Hindlimb muscle (tissue), 1 donor: ENCODE measurements at regions not wholly inside any gene's neighbourhood (a gene's known extent, or its start where the extent isn't known, plus 50 kb on each side); places are given as distances from the start of the nearest gene placed in this dataset.
"Not testable (repeated sequence)": the region's sequence is repeated elsewhere in the genome, so short reads cannot be mapped to it uniquely, and the experiment has no call there.

Experiments used
- DNase-seq: peaks from one replicate; pipeline ENCODE4 v3.0.0-alpha.2; 2013

DNA sequence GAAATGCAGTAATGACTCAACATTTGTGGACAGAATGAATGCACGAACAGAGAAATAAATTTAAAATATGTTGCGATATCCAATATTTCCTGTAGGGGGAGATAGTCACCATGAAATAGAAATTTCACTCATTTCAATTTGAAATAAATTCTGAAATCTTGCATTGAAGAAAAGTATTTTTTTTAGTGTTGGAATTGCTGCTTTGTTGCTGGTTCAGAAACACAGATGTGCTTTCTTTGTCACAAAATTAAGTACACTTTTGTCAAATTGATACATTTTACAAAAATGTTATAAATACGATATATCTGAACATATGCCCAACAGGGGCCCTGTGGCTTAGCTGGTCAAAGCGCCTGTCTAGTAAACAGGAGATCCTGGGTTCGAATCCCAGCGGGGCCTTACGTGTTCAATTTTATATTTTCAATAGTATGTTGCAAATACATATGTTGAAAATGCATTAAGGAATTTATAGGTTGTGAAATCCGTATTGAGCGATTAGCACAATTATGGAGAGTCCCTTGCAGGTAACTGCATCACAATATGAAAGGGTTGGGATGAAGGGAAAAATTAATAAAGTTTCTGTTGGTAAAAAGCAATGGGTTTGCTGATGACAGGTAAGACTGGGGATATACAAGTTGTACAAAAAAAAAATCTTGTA lies 85.4 kb upstream of the PRSS16 start:
- no peak for DNase-seq

DNA sequence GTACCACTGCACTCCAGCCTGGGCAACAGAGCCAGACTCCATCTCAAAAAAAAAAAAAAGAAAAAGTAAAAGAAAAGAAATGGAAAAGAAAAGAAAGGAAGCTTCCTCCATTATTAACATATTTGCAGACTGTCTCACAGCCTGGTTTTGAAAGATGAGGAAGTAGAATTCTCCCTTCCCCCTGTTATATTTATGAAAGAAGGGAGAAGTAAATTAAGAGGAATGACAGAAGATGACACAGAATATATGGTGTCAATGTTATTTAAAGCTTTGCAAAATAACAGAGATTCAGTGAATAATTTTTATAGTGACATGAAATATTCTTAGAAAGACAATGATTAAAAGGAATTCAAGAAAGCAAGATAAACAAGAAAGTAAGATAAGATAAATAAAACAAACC lies 83.7 kb upstream of the PRSS16 start:
- no peak for DNase-seq

DNA sequence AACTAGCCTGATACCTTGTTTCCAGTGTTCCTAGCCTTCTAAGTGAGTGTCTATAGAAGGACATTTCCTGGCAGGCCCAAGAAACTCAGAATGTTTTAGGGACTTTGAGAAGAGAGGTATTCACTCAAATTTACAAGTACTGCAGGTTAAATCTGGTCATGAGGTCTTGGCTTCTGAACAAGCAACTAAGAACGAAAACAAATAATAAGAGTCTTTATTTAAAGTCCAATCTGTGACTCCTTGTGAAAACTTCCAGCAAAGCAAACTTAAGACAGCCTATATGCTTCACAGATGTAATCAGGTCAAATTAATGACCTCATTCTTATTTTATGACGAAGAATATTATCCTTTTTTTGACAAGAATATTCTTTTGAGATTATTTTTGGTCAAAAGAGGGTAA lies 79.4 kb upstream of the PRSS16 start:
- no peak for DNase-seq

DNA sequence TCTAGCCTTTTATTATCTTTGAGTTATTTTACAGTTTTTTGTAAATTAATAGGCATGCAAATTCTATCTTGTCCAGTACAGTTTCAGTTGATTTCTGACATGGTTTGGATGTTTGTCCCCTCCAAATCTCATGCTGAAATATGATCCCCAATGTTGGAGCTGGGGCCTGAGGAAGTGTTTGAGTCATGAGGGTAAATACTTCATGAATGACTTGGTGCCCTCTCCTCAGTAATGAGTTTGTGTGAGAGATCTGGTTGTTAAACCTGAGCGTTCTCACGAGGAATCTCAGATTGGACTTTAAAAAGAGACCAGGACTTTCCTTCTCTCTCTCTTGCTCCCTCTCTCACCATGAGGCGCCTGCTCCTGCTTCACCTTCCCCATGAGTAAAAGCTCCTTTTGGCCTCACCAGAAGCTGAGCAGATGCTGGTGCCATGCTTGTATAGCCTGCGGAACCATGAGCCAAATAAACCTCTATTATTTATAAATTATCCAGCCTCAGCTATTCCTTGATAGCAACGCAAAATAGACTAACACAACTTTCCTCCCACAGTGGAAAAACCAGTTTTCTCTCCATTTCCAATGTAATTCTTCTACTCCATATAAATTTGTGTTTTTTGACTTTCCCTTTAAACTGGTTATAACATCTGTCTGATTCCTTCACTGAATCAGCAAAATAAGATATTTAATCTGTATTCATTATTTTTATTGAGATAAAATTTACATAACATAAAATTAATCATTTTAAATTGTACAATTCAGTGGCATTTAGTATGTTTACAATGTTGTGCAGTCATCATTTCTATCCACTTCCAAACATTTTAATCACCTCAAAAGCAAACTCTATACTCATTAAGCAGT lies 78.7 kb upstream of the PRSS16 start:
- DNase-seq, result no peak

DNA sequence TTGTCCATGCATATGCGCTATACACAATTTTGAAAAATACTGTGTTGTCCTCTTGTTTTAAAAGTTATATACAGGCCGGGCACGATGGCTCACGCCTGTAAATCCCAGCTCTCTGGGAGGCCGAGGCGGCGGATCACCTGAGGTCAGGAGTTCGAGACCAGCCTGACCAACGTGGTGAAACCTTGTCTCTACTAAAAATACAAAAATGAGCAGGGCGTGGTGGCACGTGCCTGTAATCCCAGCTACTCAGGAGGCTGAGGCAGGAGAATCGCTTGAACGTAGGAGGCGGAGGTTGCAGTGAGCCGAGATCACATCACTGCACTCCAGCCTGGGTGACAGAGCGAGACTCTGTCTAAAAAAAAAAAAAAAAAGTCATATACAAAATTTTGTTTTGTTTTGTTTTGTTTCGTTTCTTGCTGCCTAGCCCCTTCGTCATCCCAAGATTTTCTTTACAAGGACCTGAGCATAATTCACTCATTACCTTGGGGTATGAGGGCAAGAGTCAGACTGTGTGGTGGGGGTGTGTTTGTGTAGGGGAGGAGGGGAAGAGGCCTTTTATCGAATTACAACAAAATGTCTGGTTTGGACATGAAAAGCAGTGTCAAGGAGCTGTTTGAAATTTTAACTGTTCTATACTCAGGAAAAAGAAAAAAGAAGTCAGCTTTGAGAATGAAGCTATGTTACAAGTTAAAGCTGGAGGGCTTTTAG lies 74.8 kb upstream of the PRSS16 start:
- not testable (repeated sequence) for DNase-seq

DNA sequence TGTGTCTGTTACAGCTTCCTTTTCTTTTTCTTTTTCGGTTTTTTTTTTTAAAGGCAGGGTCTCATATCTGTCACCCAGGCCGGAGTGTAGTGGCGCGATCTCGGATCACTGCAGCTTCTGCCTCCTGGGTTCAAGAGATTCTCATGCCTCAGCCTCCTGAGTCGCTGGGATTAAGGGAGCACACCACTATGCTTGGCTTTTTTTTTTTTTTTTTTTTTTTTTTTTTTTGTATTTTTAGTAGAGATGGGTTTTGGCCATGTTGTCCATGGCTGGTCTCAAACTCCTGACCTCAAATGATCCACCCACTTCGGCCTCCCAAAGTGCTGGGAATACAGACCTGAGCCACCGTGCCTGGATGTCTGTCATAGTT lies 74.3 kb upstream of the PRSS16 start:
- DNase-seq, result not testable (repeated sequence)

DNA sequence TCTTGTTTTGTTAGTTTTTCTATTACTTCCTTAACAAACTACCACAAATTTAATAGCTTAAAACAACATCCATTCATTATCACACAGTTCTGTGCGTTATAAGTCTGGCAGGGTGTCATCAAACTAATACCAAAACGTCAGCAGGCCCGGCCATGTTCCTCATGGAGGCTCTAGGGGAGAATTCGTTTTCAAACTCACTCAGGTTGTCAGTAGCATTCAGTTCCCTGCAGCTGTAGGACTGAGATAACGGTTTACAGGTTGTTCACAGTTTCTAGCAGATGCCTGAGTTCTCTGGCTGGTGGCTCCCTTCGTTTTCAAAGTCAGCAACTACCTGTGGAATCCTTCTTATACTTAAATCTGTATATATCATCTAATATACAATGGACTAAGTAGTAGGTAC lies 72.5 kb upstream of the PRSS16 start:
- no peak for DNase-seq

DNA sequence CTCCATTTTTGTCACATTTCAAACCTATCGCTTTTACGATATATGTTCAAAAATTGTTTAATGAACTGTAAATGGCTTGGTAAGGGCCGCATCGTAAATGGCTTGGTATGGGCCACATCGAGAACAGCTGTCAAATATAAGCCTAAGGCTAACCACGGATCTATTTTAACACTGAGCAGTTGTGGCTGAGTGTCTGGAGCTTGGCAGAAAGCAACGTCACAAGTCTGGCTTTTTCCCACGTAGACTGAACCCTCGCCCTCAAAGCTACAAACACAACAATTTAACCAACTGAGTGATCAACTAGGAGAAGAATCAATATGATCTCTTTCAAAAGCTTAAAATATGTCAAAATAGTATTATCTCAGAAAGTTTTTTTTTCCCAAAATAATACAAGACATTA lies 71.4 kb upstream of the PRSS16 start:
- no peak for DNase-seq

DNA sequence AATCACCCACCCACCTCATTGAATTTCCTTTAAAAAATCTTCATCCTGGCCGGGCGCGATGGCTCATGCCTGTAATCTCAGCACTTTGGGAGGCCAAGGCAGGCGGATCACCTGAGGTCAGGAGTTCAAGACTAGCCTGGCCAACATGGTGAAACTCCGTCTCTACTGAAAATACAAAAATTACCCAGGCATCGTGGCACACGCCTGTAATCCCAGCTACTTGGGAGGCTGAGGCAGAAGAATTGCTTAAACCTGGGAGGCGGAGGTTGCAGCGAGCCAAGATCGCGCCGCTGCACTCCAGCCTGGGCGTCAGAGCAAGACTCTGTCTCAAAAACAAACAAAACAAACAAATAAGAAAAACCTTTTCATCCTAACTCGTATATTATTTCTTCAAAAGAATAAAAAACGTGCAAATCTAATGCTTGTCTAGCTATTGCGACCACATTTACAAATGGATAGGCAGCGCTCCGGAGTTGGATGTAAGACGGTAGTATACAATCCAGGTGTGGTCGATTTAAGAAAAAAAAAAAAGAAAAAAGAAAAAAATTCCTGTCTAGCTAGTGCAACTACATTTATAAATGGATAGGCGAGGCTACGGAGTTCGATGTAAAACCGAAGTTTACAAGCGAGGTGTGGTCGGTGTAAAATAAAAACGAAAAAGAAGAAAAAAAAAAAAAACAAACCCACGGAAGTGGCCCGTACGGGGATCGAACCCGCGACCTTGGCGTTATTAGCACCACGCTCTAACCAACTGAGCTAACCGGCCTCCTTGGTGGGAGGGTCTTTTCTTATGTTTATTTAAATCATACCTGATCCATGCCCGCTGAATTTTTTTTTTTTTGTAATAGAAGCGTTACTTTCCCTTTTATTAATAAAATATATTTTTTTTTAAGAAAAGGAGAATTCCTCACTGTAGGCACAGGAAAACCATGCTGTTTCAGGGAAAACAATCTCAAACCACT lies 70.7 kb upstream of the PRSS16 start:
- DNase-seq, result no peak

DNA sequence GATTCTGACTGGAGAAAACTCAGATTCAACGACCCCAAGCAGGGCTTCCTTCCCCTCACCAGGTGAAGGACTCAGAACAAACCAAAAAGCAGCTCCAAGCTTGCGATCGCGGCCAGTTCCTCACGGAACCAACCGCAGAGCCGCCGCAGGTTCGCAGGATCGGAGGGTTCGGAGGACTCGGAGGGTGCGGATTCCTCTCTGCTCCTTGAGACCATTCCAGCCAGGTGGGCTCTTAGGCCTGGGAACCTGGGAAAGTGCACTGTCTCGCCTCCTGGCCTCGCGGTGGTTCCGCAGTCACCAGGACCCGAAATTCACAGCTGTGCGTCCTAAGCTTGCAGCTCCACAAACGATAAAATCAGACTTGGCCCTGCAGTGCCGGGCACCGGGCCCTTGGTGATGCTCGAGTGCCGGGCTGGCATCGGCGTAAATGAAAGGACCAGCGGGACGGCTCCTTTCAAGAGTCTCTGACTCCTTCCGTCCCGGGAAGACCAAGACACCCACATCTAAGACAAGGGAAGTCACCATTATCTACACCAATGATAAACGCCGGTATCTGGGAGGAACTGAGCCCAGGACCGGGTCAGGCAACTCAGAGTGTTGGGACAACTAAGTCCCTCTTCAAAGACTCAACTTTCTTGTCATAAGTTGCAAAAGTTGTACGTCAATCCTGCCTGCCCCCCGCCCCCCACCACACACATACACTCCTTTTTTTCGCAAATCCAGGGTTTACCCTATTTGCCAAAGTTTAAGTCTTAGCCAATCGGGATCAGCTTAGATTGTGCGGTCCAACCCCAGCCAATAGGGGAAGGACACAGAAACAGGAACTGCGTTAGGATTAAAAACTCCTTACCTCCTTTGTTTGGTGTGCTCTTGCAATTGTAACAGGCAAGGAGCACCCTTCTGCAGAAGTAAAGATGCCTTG lies 69.8 kb upstream of the PRSS16 start:
- DNase-seq, result peak; percentile 75

DNA sequence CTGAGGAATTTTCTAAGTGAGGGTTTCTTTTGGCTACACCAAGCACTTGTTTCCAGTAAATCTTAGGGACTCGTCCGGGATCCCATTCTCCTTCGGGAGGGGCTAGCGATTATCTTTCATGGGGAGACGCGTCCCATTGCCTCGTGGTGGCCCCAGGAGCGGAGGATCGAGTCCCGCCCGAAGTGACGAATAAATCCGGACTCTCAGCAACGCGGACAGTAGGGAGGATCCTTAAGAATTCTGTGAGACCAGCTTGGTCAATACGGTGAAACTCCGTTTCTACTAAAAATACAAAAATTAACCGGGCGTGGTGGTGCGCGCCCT lies 69.1 kb upstream of the PRSS16 start:
- no peak for DNase-seq

DNA sequence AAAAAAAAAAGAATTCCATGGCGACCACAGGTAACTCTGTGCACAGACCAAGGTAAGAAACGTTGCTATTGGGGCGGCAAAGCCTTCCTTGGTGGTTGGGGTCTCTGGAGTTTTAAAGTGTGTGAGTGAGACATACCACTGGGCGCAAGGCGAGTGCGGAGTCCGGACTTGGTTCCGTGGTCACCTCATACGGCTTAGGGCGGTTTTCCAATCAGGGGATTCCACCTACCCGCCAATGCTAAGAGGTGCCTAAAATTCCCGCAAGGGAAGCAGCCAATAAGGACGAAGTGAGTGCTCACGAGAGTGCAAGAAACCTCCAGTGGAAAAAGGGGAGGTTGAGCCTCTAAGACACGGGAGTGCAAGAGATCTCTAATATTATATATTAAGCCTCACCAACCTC lies 68.6 kb upstream of the PRSS16 start:
- DNase-seq, result no peak

DNA sequence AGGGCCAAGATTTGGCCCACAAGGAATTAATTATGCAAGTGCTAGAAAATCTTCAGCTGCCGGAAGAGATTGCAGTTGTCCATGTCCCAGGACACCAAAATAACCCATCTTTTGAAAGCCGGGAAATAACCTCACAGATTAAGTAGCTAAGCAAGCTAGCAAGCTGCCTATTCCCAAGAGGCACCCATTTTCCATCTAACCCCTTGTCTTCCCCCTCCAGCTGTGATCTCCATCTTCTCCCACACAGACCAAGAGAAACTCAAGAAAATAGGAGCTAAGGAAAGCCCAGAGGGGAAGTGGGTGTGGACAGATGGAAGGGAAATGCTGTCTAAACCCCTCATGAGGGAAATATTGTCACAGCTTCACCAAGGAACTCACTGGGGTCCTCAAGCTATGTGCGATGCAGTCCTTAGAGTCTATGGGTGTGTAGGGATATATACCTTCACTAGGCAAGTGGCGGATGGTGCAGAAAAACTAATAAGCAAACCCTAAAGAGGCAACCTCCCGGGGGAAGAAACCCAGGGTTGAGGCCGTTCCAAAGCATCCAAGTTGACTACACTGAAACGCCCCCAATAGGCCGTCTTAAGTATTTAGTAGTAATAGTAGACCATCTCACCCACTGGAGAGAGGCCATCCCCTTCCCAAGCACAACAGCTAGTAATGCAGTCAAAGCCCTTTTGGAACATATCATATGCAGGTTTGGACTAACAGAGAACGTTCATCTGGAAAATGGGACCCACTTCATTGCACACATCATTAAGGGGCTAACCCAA lies 64.3 kb upstream of the PRSS16 start:
- peak; percentile 17 for DNase-seq

DNA sequence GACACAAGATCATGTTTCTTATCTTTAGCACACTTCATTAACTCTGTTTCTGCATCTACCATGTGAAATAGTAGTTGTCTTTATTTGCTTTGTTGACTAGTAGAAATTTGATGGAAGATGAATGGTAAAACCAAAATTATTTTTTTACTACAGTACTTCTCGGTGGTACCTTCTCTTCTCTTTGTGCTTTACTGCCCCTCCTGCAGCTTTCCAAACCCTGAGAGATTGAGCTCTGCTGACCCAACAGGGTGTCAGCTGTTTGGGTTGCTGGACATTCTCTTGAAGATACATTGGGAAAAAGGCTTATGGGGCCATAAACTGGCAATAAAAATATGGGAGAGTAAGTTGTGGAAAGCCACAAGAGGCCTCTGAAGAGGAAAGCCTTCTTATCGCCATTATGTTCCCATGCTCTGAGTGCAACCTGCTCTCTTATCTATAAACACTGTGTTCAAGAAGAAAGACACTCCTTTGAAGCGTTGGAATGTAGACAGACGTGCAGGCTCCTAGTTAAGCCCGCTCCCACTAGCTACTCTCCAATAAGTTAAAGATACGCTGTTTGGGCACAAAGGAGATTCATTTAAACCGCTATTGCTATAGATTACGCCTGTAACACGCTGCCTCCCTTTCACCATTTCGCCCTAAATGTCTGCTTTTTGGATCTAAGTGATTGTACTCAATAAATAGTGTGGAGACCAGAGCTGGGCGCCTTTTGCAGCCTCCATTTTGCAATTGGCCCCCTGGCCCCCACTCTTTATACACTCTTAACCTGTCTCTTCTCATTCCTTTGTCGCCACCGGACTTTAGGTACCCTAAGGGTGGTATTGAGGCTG lies 60.1 kb upstream of the PRSS16 start:
- peak; percentile 10 for DNase-seq

DNA sequence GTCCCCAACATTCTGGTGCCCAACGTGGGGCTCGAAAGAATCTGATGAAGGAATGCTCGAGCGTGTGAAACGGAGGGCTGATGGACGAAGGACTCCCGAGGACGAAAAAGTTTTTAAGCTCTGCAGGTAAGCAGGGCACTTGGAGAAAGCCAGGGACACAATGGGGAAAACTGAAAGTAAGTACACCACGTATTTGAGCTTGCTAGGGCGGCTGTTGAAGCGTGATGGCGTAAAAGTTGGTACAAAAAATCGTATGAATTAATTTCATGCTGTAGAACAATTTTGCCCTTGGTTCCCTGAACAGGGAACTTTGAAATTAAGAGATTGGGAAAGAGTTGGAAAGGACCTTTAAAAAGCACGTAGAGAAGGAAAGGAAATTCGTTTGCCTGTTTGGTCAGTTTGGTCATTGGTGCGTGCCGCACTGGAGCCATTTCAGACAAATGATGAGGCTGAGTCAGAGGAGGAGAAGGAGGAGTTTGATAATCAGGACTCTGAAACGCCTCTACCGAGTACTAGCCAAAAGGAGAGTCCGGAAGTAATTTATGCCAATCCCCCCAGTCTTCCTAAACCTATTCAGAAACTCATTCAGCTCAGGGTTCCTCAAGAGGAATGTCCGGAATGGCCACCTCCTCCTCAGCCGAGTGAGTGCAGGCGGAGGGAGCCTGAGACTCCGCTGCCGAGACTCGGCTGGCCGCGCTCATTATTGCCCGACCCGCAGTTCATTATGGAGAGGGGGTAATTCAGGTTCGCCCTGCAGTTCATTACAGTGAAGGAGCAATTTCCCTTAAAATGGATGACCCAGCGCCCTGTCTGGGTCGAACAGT lies 59.2 kb upstream of the PRSS16 start:
- DNase-seq, result peak; percentile 74

DNA sequence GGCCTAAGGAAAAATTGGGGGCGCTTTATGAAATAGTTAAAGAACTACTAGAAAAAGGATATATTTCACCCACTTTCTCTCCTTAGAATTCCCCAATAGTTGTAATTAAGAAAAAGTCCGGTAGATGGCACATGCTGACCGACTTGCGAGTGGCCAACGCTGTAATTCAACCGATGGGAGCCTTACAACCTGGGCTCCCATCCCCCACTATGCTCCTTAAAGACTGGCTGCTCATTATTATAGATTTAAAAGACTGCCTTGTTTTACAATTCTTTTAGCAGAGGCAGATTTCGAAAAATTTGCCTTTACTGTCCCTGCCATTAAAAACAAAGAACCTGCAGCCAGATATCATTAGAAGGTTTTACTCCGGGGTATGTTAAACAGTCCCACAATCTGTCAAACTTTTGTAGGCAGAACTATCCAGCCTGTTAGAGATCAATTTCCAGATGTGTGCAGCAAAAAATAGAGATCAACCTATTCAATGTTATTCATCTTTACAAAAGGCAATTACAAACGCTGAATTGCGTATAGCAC lies 58.5 kb upstream of the PRSS16 start:
- peak; percentile 85 for DNase-seq

DNA sequence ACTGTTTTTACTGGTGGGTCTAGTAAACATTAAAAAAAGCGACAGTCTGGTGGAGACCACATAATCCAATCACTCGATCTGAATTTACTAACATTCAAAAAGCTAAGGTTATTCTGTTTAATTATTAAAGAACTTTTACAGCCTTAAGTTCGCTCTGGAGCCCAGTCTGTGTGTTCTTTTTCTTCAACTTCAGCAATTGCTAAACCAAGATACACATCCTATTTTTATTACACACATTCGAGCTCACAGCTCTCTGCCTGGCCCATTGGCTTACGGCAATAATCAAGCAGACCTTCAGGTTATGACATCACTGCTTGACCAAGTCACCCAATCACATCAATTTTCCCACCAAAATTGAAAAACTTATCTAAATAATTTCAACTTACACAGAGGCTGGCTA lies 57.4 kb upstream of the PRSS16 start:
- DNase-seq, result no peak

DNA sequence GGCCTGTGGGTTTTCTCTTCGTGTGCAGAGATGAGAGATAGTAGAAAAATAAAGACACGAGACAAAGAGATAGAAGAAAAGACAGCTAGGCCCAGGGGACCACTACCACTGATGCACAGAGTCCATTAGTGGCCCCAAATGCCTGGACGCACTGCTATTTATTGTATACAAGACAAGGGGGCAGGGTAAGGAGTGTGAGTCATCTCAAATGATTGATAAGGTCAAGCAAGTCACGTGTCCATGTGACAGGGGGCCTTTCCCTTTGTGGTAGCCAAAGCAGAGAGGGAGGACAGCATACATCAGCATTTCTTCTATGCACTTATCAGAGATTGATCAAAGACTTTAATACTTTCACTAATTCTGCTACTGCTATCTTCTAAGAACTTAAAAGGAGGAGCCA lies 53.0 kb upstream of the PRSS16 start:
- not testable (repeated sequence) for DNase-seq

DNA sequence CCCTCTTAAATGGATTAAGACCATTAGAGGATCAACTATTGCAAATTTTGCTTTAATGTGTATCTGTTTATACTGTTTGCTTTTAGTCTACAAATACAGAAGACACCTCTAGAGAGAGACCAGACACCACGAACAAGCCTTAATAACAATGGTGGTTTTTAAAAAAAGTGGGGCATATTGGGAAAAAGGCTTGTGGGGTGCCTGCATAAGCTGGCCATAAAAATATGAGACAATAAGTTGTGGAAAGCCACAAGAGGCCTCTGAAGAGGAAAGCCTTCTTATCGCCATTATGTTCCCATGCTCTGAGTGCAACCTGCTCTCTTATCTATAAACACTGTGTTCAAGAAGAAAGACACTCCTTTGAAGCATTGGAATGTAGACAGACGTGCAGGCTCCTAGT lies 52.0 kb upstream of the PRSS16 start:
- DNase-seq, result not testable (repeated sequence)
